ENCODE measurements at regions not wholly inside any gene's neighbourhood (a gene's known extent, or its start where the extent isn't known, plus 50 kb on each side); places are given as distances from the start of the nearest gene placed in this dataset.

DNA sequence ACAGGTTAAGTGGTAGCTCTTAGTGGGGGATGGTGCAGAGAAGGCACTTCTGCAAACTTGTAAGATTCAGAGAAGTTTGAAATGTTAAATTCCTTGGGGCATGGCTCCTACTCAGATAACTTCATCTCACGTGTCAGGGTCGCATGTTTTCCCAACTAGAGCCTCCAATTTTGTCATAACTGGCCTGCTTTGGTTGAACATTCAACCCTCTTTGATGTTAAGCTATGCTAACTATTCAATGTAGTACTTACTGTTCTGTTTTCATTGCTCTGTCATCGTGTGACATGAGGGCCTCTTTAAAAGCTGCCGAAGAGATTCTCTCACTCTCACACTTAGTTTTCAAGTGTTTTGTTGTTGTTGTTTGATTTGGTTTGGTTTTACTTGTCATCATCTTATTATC, 280.8 kb downstream of the CDH11 start:
- Histone ChIP-seq H4K20me1 (ENCODE audit: control insufficient read depth, insufficient read depth, insufficient read length) (no peaks in the 10 kb centered on the region), H3K4me2 (ENCODE audit: insufficient read depth, insufficient read length, low read length) (no peak overlapping the region), H3K18ac (ENCODE audit: insufficient read length, low read depth, low read length) (no peak overlapping the region), H3K23me2 (ENCODE audit: insufficient read length, low read depth, low read length, poor library complexity, severe bottlenecking) (no peaks in the 10 kb centered on the region), H4K91ac (ENCODE audit: insufficient read length, low read depth, low read length) (no peak overlapping the region), H4K8ac (replicated peaks; ENCODE audit: insufficient read length, low read depth, low read length) (no peak overlapping the region), H2BK12ac (ENCODE audit: insufficient read length, low read depth, low read length) (no peak overlapping the region), H2AK5ac (ENCODE audit: insufficient read length, low read length) (no peak overlapping the region), H3K9me3 (ENCODE audit: control insufficient read depth, low read depth, low read length) (no peaks in the 10 kb centered on the region), H3K79me1 (ENCODE audit: insufficient read depth, low read depth, low read length, poor library complexity, severe bottlenecking) (no peaks in the 10 kb centered on the region), H3K27ac (ENCODE audit: insufficient read length, low read depth, low read length) (no peak overlapping the region), H3T11ph (ENCODE audit: low read length) (no peak overlapping the region), H2BK20ac (ENCODE audit: low read depth, low read length, poor library complexity, severe bottlenecking) (no peak overlapping the region), H3K4ac (ENCODE audit: low read depth, low read length) (no peak overlapping the region), H2BK5ac (ENCODE audit: insufficient read length, low read length) (no peak overlapping the region), H3K79me2 (ENCODE audit: insufficient read depth, low read length) (no peaks in the 10 kb centered on the region), H3K4me1 (ENCODE audit: insufficient read depth, low read length) (no peaks in the 10 kb centered on the region), H4K5ac (ENCODE audit: insufficient read length, low read depth, low read length) (no peak overlapping the region), H2BK15ac (ENCODE audit: low read depth, low read length) (no peak overlapping the region), H3K56ac (ENCODE audit: insufficient read length, low read depth, low read length) (no peak overlapping the region), H2BK120ac (ENCODE audit: low read depth, low read length, poor library complexity, severe bottlenecking) (no peak overlapping the region), H3K27me3 (ENCODE audit: insufficient read depth, low read length) (no peaks in the 10 kb centered on the region), H3K14ac (ENCODE audit: insufficient read depth, low read length) (no peak overlapping the region), H2AFZ (ENCODE audit: low read length) (no peak overlapping the region), H3K23ac (ENCODE audit: insufficient read length, low read depth, low read length) (no peak overlapping the region), H3K9ac (ENCODE audit: extremely low read depth, insufficient read length, low read length) (no peak overlapping the region)
- no peak for DNase-seq
- H3K27ac Mint-ChIP-seq, result no peak overlapping the region
- H3K4me1 Mint-ChIP-seq, result no peaks in the 10 kb centered on the region
- H3K4me3 Mint-ChIP-seq, result no peak overlapping the region
- peaks cover 5% of the 10 kb centered on the region for H3K27me3 Mint-ChIP-seq (ENCODE audit: low read depth)
- H3K9me3 Mint-ChIP-seq, result no peaks in the 10 kb centered on the region; a peak in 1 of 5 replicates
- WGBS (ENCODE audit: extremely low coverage, insufficient read length, low lambda C conversion rate), result no CpG with 5 or more reads among the region's 4 CpGs
- TF ChIP-seq, protein P1, sequence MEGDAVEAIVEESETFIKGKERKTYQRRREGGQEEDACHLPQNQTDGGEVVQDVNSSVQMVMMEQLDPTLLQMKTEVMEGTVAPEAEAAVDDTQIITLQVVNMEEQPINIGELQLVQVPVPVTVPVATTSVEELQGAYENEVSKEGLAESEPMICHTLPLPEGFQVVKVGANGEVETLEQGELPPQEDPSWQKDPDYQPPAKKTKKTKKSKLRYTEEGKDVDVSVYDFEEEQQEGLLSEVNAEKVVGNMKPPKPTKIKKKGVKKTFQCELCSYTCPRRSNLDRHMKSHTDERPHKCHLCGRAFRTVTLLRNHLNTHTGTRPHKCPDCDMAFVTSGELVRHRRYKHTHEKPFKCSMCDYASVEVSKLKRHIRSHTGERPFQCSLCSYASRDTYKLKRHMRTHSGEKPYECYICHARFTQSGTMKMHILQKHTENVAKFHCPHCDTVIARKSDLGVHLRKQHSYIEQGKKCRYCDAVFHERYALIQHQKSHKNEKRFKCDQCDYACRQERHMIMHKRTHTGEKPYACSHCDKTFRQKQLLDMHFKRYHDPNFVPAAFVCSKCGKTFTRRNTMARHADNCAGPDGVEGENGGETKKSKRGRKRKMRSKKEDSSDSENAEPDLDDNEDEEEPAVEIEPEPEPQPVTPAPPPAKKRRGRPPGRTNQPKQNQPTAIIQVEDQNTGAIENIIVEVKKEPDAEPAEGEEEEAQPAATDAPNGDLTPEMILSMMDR (conservative IDR thresholded peaks at IDR 0.05), result no peak
- no peaks in the 10 kb centered on the region for H3K36me3 Mint-ChIP-seq (ENCODE audit: insufficient read depth in 1 of 3, low read depth in 3 of 3)

Measured in H9 (cell line).